HepG2 (cell line): ENCODE measurements at regions not wholly inside any gene's neighbourhood (a gene's known extent, or its start where the extent isn't known, plus 50 kb on each side); places are given as distances from the start of the nearest gene placed in this dataset.

Source experiments
- ATAC-seq: fragments of 200-7000 bp; cut with Tn5 transposase; 3 replicates; pipeline ENCODE4 v1.9.1; 2020; ENCODE audit warnings: mild to moderate bottlenecking, moderate library complexity
- BruUV-seq: library from RNA; stranded (reverse); fragments of 400-500 nt; replicated peaks from 2 replicates; lab custom pipeline; 2021; lab: Mats Ljungman, UMichigan
- CTCF ChIA-PET: fragments of 300-600 bp; formaldehyde crosslinking; extraction: SDS; loops from one replicate; lab custom pipeline; 2021; ENCODE audit warnings: low total read pairs, inconsistent platforms, low intra/inter-chr PET ratio; lab: Yijun Ruan, JAX
- POLR2A ChIA-PET: fragments of 350-600 bp; sonication (Branson Sonifier 250); formaldehyde crosslinking; loops from one replicate; lab custom pipeline; 2020; ENCODE audit warnings: antibody characterized with exemption, inconsistent platforms; lab: Yijun Ruan, JAX
- DNase-seq: peaks from one replicate; pipeline ENCODE4 v3.0.0-alpha.2; 2015; ENCODE audit warnings: low spot score
- FAIRE-seq: peaks from 3 replicates; lab custom pipeline; 2011; peaks lifted over from hg19 to GRCh38; lab: Jason Lieb, UNC
- H2AFZ ChIP-seq: one replicate; pipeline ENCODE4 v1.6.1; 2011; ENCODE audit warnings: low read length, inconsistent platforms
- H3K27ac ChIP-seq: fragments of 300-600 bp; 3 replicates; pipeline ENCODE4 v1.8.0; 2011; ENCODE audit warnings: mixed run types, mild to moderate bottlenecking, mixed read lengths, low read length, inconsistent platforms; ENCODE audit not compliant: insufficient read depth; ENCODE audit errors: extremely low read length
- H3K27me3 ChIP-seq, 2 experiments: fragments of 200-600 bp in 1 of 2; 2 replicates in 1 of 2; 3 replicates in 1 of 2; pipeline versions ENCODE4 v1.6.0 to v1.8.0; 2011; ENCODE audit warnings: low read length in 2 of 2, mild to moderate bottlenecking in 2 of 2, moderate library complexity in 2 of 2, inconsistent platforms in 1 of 2; ENCODE audit not compliant: insufficient read depth in 2 of 2, control insufficient read depth in 1 of 2
- H3K36me3 ChIP-seq, 2 experiments: fragments of 200-600 bp in 1 of 2; replicated peaks in 1 of 2; 2 replicates in 1 of 2; 3 replicates in 1 of 2; pipeline versions ENCODE4 v1.5.1 to v1.8.0; 2011; ENCODE audit warnings: low read length in 2 of 2, inconsistent platforms in 1 of 2; ENCODE audit not compliant: insufficient read depth in 2 of 2, control insufficient read depth in 1 of 2
- H3K4me1 ChIP-seq: 2 replicates; pipeline ENCODE4 v1.5.1; 2012; ENCODE audit warnings: low read length, inconsistent platforms; ENCODE audit not compliant: insufficient read depth
- H3K4me2 ChIP-seq: 2 replicates; pipeline ENCODE4 v1.6.0; 2011; ENCODE audit warnings: low read depth, low read length, inconsistent platforms
- H3K4me3 ChIP-seq, 3 experiments: fragments of 200-600 bp in 1 of 3; sonication (generic), shearing (Covaris generic) in 1 of 3; replicated peaks in 1 of 3; 2 replicates each; pipeline ENCODE4 v1.5.1; 2011 to 2016; ENCODE audit warnings: low read length in 3 of 3, inconsistent platforms in 2 of 3, low read depth in 2 of 3, mild to moderate bottlenecking in 2 of 3, control low read depth in 1 of 3, mixed read lengths in 1 of 3; ENCODE audit not compliant: insufficient read depth in 1 of 3
- H3K79me2 ChIP-seq: one replicate; pipeline ENCODE4 v1.6.1; 2011; ENCODE audit warnings: low read length, inconsistent platforms; ENCODE audit not compliant: insufficient read depth
- H3K9ac ChIP-seq: 2 replicates; pipeline ENCODE4 v1.6.0; 2011; ENCODE audit warnings: mild to moderate bottlenecking, low read depth, low read length, inconsistent platforms; ENCODE audit not compliant: insufficient read depth
- H3K9me3 ChIP-seq: 2 replicates; pipeline ENCODE4 v1.5.1; 2012; ENCODE audit warnings: mild to moderate bottlenecking, low read length
- H4K20me1 ChIP-seq: 2 replicates; pipeline ENCODE4 v1.6.0; 2011; ENCODE audit warnings: inconsistent platforms, mild to moderate bottlenecking, low read length, moderate library complexity; ENCODE audit not compliant: insufficient read depth
- HNF4A ChIP-seq: sonication (generic); formaldehyde crosslinking; IDR thresholded peaks from 2 replicates; pipeline ENCODE4 v1.4.0; 2020; ENCODE audit warnings: missing genetic modification reagents
- ZFP36L2 ChIP-seq: sonication (generic); formaldehyde crosslinking; IDR thresholded peaks from 2 replicates; pipeline ENCODE4 v1.4.0; 2020; ENCODE audit warnings: missing genetic modification reagents
- ZFY ChIP-seq: sonication (generic); formaldehyde crosslinking; IDR thresholded peaks from 2 replicates; pipeline ENCODE4 v1.4.0; 2020; ENCODE audit warnings: missing genetic modification reagents
- WGBS: methylation state at CpG from one replicate; pipeline ENCODE4 v1.1.6; 2017; ENCODE audit warnings: low lambda C conversion rate; 5-methylcytosine and 5-hydroxymethylcytosine counted together
- in situ Hi-C: cut with HindIII; loops from 2 replicates; pipeline ENCODE4 v1.10.0; 2017; ENCODE audit warnings: low pct_unique_long_range_greater_than_20kb; ENCODE audit not compliant: extremely low pct_ligation_motif_present
- intact Hi-C: fragments of 100-400 bp; cut with micrococcal nuclease; formaldehyde crosslinking; loops from one replicate; pipeline ENCODE4 v1.10.0; 2022; ENCODE audit not compliant: unreplicated experiment
- TF ChIP-seq, protein P1 (sequence below): sonication (generic); formaldehyde crosslinking; IDR thresholded peaks from 2 replicates; pipeline ENCODE4 v1.9.0; 2021; ENCODE audit warnings: missing genetic modification reagents, borderline replicate concordance
- TF ChIP-seq, protein P2 (sequence below): sonication (generic); formaldehyde crosslinking; IDR thresholded peaks from 2 replicates; pipeline ENCODE4 v1.8.0; 2022; ENCODE audit warnings: mild to moderate bottlenecking, missing genetic modification reagents, moderate library complexity
- TF ChIP-seq, protein P3 (sequence below): sonication (generic); formaldehyde crosslinking; IDR thresholded peaks from 2 replicates; pipeline ENCODE4 v1.5.1; 2020; ENCODE audit warnings: mild to moderate bottlenecking, missing genetic modification reagents, moderate library complexity
- TF ChIP-seq, protein P4 (sequence below): sonication (generic); formaldehyde crosslinking; IDR thresholded peaks from 2 replicates; pipeline ENCODE4 v1.4.0; 2020; ENCODE audit warnings: low read depth, mild to moderate bottlenecking, missing genetic modification reagents
- TF ChIP-seq, protein P5 (sequence below): IDR thresholded peaks from 2 replicates; pipeline ENCODE4 v1.4.0; 2020; ENCODE audit warnings: mild to moderate bottlenecking, missing genetic modification reagents

DNA sequence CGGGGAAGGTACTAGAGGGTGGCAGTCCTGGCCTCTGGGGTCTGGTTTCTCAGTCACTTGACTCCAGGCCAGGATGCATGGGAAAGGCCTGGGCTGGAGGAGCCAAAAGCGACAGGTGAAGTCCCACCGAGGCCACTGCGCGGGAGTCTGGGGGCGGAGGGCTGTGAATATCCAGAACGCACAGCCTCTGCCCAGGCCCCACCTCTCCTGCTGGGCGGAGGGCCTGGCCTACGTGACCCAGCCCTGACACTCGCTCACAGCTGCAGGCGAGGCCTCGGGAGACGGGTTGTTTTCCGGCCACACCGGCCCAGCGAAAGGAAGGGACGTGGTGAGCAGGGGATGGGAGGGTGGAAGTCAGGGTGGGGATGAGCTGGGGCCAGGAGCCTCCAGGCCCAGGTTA is 91.2 kb downstream of the RFLNA start:
- in situ Hi-C loops: no loop called here
- 96% methylated on average over 13 of the region's 17 CpGs for WGBS
- no peak for ATAC-seq
- TF ChIP-seq HNF4A (CRISPR knock-in tag) (no peak), ZFY (CRISPR knock-in tag) (no peak), ZFP36L2 (CRISPR knock-in tag) (no peak)
- TF ChIP-seq, protein P1, sequence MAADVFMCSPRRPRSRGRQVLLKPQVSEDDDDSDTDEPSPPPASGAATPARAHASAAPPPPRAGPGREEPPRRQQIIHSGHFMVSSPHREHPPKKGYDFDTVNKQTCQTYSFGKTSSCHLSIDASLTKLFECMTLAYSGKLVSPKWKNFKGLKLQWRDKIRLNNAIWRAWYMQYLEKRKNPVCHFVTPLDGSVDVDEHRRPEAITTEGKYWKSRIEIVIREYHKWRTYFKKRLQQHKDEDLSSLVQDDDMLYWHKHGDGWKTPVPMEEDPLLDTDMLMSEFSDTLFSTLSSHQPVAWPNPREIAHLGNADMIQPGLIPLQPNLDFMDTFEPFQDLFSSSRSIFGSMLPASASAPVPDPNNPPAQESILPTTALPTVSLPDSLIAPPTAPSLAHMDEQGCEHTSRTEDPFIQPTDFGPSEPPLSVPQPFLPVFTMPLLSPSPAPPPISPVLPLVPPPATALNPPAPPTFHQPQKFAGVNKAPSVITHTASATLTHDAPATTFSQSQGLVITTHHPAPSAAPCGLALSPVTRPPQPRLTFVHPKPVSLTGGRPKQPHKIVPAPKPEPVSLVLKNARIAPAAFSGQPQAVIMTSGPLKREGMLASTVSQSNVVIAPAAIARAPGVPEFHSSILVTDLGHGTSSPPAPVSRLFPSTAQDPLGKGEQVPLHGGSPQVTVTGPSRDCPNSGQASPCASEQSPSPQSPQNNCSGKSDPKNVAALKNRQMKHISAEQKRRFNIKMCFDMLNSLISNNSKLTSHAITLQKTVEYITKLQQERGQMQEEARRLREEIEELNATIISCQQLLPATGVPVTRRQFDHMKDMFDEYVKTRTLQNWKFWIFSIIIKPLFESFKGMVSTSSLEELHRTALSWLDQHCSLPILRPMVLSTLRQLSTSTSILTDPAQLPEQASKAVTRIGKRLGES (CRISPR knock-in tag): no peak
- TF ChIP-seq, protein P2, sequence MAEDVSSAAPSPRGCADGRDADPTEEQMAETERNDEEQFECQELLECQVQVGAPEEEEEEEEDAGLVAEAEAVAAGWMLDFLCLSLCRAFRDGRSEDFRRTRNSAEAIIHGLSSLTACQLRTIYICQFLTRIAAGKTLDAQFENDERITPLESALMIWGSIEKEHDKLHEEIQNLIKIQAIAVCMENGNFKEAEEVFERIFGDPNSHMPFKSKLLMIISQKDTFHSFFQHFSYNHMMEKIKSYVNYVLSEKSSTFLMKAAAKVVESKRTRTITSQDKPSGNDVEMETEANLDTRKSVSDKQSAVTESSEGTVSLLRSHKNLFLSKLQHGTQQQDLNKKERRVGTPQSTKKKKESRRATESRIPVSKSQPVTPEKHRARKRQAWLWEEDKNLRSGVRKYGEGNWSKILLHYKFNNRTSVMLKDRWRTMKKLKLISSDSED: no peak
- TF ChIP-seq, protein P3, sequence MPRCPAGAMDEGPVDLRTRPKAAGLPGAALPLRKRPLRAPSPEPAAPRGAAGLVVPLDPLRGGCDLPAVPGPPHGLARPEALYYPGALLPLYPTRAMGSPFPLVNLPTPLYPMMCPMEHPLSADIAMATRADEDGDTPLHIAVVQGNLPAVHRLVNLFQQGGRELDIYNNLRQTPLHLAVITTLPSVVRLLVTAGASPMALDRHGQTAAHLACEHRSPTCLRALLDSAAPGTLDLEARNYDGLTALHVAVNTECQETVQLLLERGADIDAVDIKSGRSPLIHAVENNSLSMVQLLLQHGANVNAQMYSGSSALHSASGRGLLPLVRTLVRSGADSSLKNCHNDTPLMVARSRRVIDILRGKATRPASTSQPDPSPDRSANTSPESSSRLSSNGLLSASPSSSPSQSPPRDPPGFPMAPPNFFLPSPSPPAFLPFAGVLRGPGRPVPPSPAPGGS (CRISPR knock-in tag): no peak
- TF ChIP-seq, protein P4, sequence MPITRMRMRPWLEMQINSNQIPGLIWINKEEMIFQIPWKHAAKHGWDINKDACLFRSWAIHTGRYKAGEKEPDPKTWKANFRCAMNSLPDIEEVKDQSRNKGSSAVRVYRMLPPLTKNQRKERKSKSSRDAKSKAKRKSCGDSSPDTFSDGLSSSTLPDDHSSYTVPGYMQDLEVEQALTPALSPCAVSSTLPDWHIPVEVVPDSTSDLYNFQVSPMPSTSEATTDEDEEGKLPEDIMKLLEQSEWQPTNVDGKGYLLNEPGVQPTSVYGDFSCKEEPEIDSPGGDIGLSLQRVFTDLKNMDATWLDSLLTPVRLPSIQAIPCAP (CRISPR knock-in tag): no peak
- TF ChIP-seq, protein P5, sequence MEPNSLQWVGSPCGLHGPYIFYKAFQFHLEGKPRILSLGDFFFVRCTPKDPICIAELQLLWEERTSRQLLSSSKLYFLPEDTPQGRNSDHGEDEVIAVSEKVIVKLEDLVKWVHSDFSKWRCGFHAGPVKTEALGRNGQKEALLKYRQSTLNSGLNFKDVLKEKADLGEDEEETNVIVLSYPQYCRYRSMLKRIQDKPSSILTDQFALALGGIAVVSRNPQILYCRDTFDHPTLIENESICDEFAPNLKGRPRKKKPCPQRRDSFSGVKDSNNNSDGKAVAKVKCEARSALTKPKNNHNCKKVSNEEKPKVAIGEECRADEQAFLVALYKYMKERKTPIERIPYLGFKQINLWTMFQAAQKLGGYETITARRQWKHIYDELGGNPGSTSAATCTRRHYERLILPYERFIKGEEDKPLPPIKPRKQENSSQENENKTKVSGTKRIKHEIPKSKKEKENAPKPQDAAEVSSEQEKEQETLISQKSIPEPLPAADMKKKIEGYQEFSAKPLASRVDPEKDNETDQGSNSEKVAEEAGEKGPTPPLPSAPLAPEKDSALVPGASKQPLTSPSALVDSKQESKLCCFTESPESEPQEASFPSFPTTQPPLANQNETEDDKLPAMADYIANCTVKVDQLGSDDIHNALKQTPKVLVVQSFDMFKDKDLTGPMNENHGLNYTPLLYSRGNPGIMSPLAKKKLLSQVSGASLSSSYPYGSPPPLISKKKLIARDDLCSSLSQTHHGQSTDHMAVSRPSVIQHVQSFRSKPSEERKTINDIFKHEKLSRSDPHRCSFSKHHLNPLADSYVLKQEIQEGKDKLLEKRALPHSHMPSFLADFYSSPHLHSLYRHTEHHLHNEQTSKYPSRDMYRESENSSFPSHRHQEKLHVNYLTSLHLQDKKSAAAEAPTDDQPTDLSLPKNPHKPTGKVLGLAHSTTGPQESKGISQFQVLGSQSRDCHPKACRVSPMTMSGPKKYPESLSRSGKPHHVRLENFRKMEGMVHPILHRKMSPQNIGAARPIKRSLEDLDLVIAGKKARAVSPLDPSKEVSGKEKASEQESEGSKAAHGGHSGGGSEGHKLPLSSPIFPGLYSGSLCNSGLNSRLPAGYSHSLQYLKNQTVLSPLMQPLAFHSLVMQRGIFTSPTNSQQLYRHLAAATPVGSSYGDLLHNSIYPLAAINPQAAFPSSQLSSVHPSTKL (CRISPR knock-in tag): no peak
- peaks cover 11 to 34% of the 10 kb centered on the region in 2 experiments; a peak in 4 of 5 replicates for H3K36me3 ChIP-seq
- no TSS peak for BruUV-seq
- no peak overlapping the region for H3K9ac ChIP-seq
- no peak for DNase-seq
- H3K4me1 ChIP-seq: peaks cover 32% of the 10 kb centered on the region
- intact Hi-C loops: no loop called here
- peaks cover 9% of the 10 kb centered on the region; the same call in 1 of the 2 replicates for H4K20me1 ChIP-seq
- ChIA-PET POLR2A (no interaction called here), CTCF (no interaction called here)
- no peak overlapping the region for H3K27ac ChIP-seq
- H3K4me3 ChIP-seq: no peak overlapping the region
- H3K79me2 ChIP-seq: peaks cover 2% of the 10 kb centered on the region
- no peaks in the 10 kb centered on the region for H3K27me3 ChIP-seq
- H2AFZ ChIP-seq: no peak overlapping the region
- no peaks in the 10 kb centered on the region for H3K9me3 ChIP-seq
- no peak overlapping the region for H3K4me2 ChIP-seq
- no peak for FAIRE-seq
